Endothelial cell of umbilical vein (primary cell): ENCODE measurements at regions not wholly inside any gene's neighbourhood (a gene's known extent, or its start where the extent isn't known, plus 50 kb on each side); places are given as distances from the start of the nearest gene placed in this dataset.

Experiments used
- BruUV-seq: library from RNA; stranded (reverse); fragments of 400-500 nt; replicated peaks from 2 replicates; lab custom pipeline; 2021; lab: Mats Ljungman, UMichigan
- CTCF ChIA-PET: fragments of 300-600, 350-600 bp; sonication (Branson Sonifier 250); formaldehyde crosslinking; loops from one replicate; lab custom pipeline; 2021; ENCODE audit warnings: antibody characterized with exemption, inconsistent platforms; lab: Charles Lee
- POLR2A ChIA-PET: fragments of 300-600, 350-600 bp; sonication (Branson Sonifier 250); formaldehyde crosslinking; loops from one replicate; lab custom pipeline; 2021; ENCODE audit warnings: antibody characterized with exemption, inconsistent platforms; lab: Charles Lee
- DNase-seq: peaks from one replicate; pipeline ENCODE4 v3.0.0-alpha.2; 2011; ENCODE audit warnings: low read depth, low spot score
- FAIRE-seq: peaks from 2 replicates; lab custom pipeline; 2011; peaks lifted over from hg19 to GRCh38; lab: Jason Lieb, UNC
- H2AFZ ChIP-seq: 2 replicates; pipeline ENCODE4 v1.6.0; 2012; ENCODE audit warnings: low read depth, low read length, control low read depth, inconsistent platforms
- H3K27ac ChIP-seq: 2 replicates; pipeline ENCODE4 v1.5.1; 2011; ENCODE audit warnings: low read depth, mild to moderate bottlenecking, control low read depth, low read length, moderate library complexity; ENCODE audit not compliant: insufficient read depth
- H3K27me3 ChIP-seq, 2 experiments: 2 replicates each; pipeline versions ENCODE4 v1.6.0 to v1.6.1; 2011; ENCODE audit warnings: low read length in 2 of 2, mixed read lengths in 1 of 2; ENCODE audit not compliant: control insufficient read depth in 2 of 2, insufficient read depth in 2 of 2
- H3K36me3 ChIP-seq, 2 experiments: 2 replicates in 1 of 2; 3 replicates in 1 of 2; pipeline ENCODE4 v1.5.1; 2011; ENCODE audit warnings: low read length in 2 of 2, mild to moderate bottlenecking in 1 of 2, moderate library complexity in 1 of 2; ENCODE audit not compliant: control insufficient read depth in 2 of 2, insufficient read depth in 2 of 2; ENCODE audit errors: extremely low read depth in 1 of 2
- H3K4me1 ChIP-seq: 3 replicates; pipeline ENCODE4 v1.5.1; 2011; ENCODE audit warnings: mild to moderate bottlenecking, low read length; ENCODE audit not compliant: control insufficient read depth, insufficient read depth; ENCODE audit errors: extremely low read depth
- H3K4me2 ChIP-seq: 2 replicates; pipeline ENCODE4 v1.6.1; 2011; ENCODE audit warnings: low read length, control low read depth, mixed read lengths; ENCODE audit not compliant: insufficient read depth
- H3K4me3 ChIP-seq, 3 experiments: fragments of 200-600 bp in 1 of 3; sonication (generic), shearing (Covaris generic) in 1 of 3; replicated peaks in 1 of 3; 2 replicates each; pipeline ENCODE4 v1.5.1; 2011 to 2016; ENCODE audit warnings: control low read depth in 3 of 3, low read length in 3 of 3, mild to moderate bottlenecking in 2 of 3, inconsistent platforms in 1 of 3, low read depth in 1 of 3, moderate library complexity in 1 of 3; ENCODE audit not compliant: insufficient read depth in 1 of 3
- H3K79me2 ChIP-seq: 2 replicates; pipeline ENCODE4 v1.6.0; 2012; ENCODE audit warnings: low read length, inconsistent platforms; ENCODE audit not compliant: control insufficient read depth, insufficient read depth
- H3K9ac ChIP-seq: replicated peaks from 2 replicates; pipeline ENCODE3; 2011; ENCODE audit warnings: low read length, control low read depth; ENCODE audit not compliant: insufficient read depth; ENCODE audit errors: extremely low read depth
- H3K9me1 ChIP-seq: replicated peaks from 3 replicates; pipeline ENCODE4 v1.6.0; 2011; ENCODE audit warnings: mild to moderate bottlenecking, low read length; ENCODE audit not compliant: control insufficient read depth, insufficient read depth; ENCODE audit errors: extremely low read depth
- H3K9me3 ChIP-seq: replicated peaks from 2 replicates; pipeline ENCODE4 v1.5.1; 2012; ENCODE audit warnings: low read length, inconsistent platforms; ENCODE audit not compliant: control insufficient read depth, insufficient read depth
- H4K20me1 ChIP-seq: replicated peaks from 2 replicates; pipeline ENCODE3; 2011; ENCODE audit warnings: mild to moderate bottlenecking, low read length; ENCODE audit not compliant: control insufficient read depth, insufficient read depth; ENCODE audit errors: extremely low read depth
- FOS ChIP-seq: IDR thresholded peaks from 2 replicates; pipeline ENCODE4 v1.6.1; 2011; ENCODE audit warnings: mild to moderate bottlenecking, low read length, moderate library complexity, borderline replicate concordance; ENCODE audit not compliant: insufficient read depth
- GATA2 ChIP-seq: IDR thresholded peaks from 2 replicates; pipeline ENCODE4 v1.7.0; 2011; ENCODE audit warnings: low read depth, mild to moderate bottlenecking, moderate library complexity, mixed read lengths, low read length; ENCODE audit not compliant: insufficient read length, insufficient read depth
- POLR2A ChIP-seq: IDR thresholded peaks from 2 replicates; pipeline ENCODE4 v1.6.1; 2012; ENCODE audit warnings: low read depth, mild to moderate bottlenecking, control low read depth, low read length
- POLR2AphosphoS5 ChIP-seq: IDR thresholded peaks from 2 replicates; pipeline ENCODE4 v1.6.1; 2012; ENCODE audit warnings: low read depth, mild to moderate bottlenecking, control low read depth, low read length, moderate library complexity; ENCODE audit not compliant: insufficient read depth
- dilution Hi-C: fragments of 300-500 bp; cut with MboI; formaldehyde crosslinking; loops from one replicate; pipeline ENCODE4 v1.15.0; 2019; ENCODE audit warnings: low sequenced_read_pairs; ENCODE audit not compliant: extremely low pct_ligation_motif_present
- intact Hi-C: fragments of 100-400 bp; cut with micrococcal nuclease; formaldehyde crosslinking; loops from one replicate; pipeline ENCODE4 v1.10.0; 2022
- TF ChIP-seq, protein P1 (sequence below), 2 donors: IDR thresholded peaks; 1 replicate in 1 of 2; 2 replicates in 1 of 2; pipeline ENCODE4 v1.5.1; 2011; ENCODE audit warnings: low read length in 2 of 2, mild to moderate bottlenecking in 2 of 2, moderate library complexity in 2 of 2, control low read depth in 1 of 2, inconsistent platforms in 1 of 2, low read depth in 1 of 2; ENCODE audit not compliant: insufficient read depth in 1 of 2; ENCODE audit errors: extremely low read depth in 1 of 2
- TF ChIP-seq, protein P2 (sequence below): IDR thresholded peaks from 2 replicates; pipeline ENCODE4 v1.6.1; 2011; ENCODE audit not compliant: insufficient read depth, insufficient read length

DNA sequence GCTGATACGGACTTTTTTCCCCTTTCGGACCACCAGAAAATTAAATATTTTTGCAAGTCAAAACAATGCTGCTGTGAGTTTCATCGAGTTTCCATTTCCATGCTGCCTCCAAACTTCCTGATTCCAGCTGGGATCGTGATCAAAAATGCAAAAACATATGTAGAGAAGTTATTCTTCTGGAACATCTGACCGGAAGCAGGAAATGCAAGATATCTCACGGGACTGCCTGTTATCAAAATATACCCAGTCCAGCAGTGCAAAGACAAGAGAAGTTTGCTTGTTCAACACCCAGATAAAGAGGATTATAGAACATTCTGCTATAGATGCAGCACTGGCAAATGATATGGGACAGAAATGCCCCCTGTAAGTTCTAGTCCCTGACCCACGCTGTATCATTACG lies 726.7 kb upstream of the NR2F2 start:
- no peaks in the 10 kb centered on the region for H3K79me2 ChIP-seq
- DNase-seq (peak; percentile 92), FAIRE-seq (peak; percentile 73)
- peak overlapping the region; percentile 67 for H3K4me2 ChIP-seq
- peaks cover 24% of the 10 kb centered on the region for H3K4me1 ChIP-seq
- dilution Hi-C loops (no loop called here), intact Hi-C loops (loop anchor here (2.0 kb wide), 3 partner anchors 45 to 303 kb away; no protein-coding TSS in a partner anchor)
- peak overlapping the region; percentile 78 for H3K27ac ChIP-seq
- H3K27me3 ChIP-seq: no peaks in the 10 kb centered on the region
- no peaks in the 10 kb centered on the region for H3K36me3 ChIP-seq
- H3K9ac ChIP-seq: peak overlapping the region; percentile 13
- no peaks in the 10 kb centered on the region for H3K9me1 ChIP-seq
- H3K4me3 ChIP-seq: no peak overlapping the region
- no TSS peak for BruUV-seq
- H4K20me1 ChIP-seq: no peaks in the 10 kb centered on the region
- ChIA-PET POLR2A (no interaction called here), CTCF (interaction anchor here (1.4 kb wide), 1 partner anchor 15 kb away, joined by 4 read pairs; no protein-coding TSS in a partner anchor)
- peak overlapping the region; percentile 93 for H2AFZ ChIP-seq
- no peaks in the 10 kb centered on the region for H3K9me3 ChIP-seq
- TF ChIP-seq, protein P1, sequence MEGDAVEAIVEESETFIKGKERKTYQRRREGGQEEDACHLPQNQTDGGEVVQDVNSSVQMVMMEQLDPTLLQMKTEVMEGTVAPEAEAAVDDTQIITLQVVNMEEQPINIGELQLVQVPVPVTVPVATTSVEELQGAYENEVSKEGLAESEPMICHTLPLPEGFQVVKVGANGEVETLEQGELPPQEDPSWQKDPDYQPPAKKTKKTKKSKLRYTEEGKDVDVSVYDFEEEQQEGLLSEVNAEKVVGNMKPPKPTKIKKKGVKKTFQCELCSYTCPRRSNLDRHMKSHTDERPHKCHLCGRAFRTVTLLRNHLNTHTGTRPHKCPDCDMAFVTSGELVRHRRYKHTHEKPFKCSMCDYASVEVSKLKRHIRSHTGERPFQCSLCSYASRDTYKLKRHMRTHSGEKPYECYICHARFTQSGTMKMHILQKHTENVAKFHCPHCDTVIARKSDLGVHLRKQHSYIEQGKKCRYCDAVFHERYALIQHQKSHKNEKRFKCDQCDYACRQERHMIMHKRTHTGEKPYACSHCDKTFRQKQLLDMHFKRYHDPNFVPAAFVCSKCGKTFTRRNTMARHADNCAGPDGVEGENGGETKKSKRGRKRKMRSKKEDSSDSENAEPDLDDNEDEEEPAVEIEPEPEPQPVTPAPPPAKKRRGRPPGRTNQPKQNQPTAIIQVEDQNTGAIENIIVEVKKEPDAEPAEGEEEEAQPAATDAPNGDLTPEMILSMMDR (IDR thresholded peaks at IDR 0.05; ENCODE audit: extremely low read depth in 1 of 2, insufficient read depth in 1 of 2, low read depth in 1 of 2, low read length in 2 of 2): no peak
- peak; percentile 61 for TF ChIP-seq GATA2
- TF ChIP-seq, protein P2, sequence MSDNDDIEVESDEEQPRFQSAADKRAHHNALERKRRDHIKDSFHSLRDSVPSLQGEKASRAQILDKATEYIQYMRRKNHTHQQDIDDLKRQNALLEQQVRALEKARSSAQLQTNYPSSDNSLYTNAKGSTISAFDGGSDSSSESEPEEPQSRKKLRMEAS: no peak
- no peak for TF ChIP-seq FOS
- TF ChIP-seq POLR2A: peak; percentile 35
- peak; percentile 36 for TF ChIP-seq POLR2AphosphoS5
